NCI-H345 treated with DMSO at 0.1 percent for 48 hours (cell line): ENCODE measurements at regions not wholly inside any gene's neighbourhood (a gene's known extent, or its start where the extent isn't known, plus 50 kb on each side); places are given as distances from the start of the nearest gene placed in this dataset.

Experiments used
- DNase-seq: peaks from one replicate; lab custom pipeline; 2025; ENCODE audit not compliant: unreplicated experiment; lab: John Stamatoyannopoulos, UW

- DNase-seq, result no peak
These were observed 54.7 kb upstream of the PDE7B start for GRCh38 chr6:135796643-135797305.

DNA sequence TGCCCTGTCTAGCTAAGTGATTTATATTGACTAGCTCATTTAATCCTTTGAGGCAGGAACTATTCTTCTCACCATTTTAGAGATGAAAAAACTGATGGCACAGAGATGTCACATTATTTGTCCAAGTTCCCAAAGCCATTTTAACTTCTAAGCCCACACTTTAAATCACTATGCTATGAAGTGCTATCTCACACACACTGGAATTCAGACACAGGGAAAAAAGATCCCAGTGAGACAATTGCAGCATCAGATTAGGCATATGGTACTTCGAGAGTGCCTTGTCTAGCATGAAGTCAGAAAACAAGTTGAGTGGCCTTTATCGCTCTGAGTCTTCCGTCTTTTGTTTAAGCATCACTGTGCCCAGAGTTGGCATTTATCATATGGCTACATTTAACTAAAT lies 54.1 kb upstream of the PDE7B start:
- DNase-seq, result no peak

- DNase-seq, result no peak
These were observed 52.6 kb upstream of the PDE7B start for GRCh38 chr6:135798751-135799515.
